ENCODE measurements at regions not wholly inside any gene's neighbourhood (a gene's known extent, or its start where the extent isn't known, plus 50 kb on each side); places are given as distances from the start of the nearest gene placed in this dataset.
A peak's percentile ranks its signal among the peaks of the same experiment; 100 is the strongest.

DNA sequence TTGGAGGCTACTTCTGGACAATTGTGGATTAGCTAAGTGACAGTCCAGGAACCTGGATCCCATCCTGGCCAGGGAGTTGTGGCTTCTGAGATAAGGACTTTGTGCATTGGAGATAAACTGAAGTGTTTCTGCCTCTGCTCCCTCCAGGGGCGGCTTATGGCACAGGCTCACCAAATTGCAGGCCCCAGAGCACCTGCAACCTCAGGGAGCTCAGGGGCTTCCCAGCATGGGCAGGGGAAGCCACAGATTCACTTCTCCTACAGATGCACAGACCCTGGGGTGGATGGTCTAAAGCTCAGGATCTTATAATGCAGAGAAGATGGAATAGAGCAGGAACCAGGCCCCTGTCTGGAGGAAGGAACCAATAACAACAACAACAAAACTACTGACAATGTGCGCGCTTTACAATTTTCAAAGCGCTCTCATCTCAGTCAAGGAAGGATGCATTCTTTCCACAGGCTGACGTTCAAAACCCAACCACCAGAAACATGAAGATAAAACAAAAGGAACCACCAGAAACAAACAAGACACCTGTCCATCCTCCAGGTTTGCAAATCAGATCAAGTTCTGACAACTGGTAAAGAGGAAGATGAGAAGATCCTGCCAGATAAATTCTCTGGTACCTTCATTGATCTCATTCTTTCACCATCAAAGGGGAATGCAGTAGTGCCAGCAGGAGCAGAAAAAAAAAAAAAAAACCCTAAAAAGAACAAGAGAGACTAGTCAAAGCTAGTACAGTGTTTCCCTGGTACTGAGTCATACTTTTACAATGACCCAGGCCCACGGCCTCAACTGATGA, 121.0 kb upstream of the IRF2BP2 start:
- Histone ChIP-seq H3K4me3 (no peak overlapping the region), H3K27ac (no peak overlapping the region), H3K9me3 (no peaks in the 10 kb centered on the region), H3K36me3 (no peaks in the 10 kb centered on the region), H3K4me1 (peaks cover 0 to 17% (median 10%) of the 10 kb centered on the region in 4 donors), H3K27me3 (no peaks in the 10 kb centered on the region)
- WGBS (ENCODE audit: insufficient coverage, low coverage, low lambda C conversion rate, missing lambda C conversion rate) = 81% methylated on average over 5 of the region's 6 CpGs
- intact Hi-C loops (cut with DNase I) = no loop called here
- TF ChIP-seq, protein P1, sequence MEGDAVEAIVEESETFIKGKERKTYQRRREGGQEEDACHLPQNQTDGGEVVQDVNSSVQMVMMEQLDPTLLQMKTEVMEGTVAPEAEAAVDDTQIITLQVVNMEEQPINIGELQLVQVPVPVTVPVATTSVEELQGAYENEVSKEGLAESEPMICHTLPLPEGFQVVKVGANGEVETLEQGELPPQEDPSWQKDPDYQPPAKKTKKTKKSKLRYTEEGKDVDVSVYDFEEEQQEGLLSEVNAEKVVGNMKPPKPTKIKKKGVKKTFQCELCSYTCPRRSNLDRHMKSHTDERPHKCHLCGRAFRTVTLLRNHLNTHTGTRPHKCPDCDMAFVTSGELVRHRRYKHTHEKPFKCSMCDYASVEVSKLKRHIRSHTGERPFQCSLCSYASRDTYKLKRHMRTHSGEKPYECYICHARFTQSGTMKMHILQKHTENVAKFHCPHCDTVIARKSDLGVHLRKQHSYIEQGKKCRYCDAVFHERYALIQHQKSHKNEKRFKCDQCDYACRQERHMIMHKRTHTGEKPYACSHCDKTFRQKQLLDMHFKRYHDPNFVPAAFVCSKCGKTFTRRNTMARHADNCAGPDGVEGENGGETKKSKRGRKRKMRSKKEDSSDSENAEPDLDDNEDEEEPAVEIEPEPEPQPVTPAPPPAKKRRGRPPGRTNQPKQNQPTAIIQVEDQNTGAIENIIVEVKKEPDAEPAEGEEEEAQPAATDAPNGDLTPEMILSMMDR (IDR thresholded peaks at IDR 0.05) = no peak
- no peak for TF ChIP-seq POLR2A (IDR thresholded peaks at IDR 0.05)
- ATAC-seq = peak in 1 of 4 donors; percentile 19
- DNase-seq = no peak

DNA sequence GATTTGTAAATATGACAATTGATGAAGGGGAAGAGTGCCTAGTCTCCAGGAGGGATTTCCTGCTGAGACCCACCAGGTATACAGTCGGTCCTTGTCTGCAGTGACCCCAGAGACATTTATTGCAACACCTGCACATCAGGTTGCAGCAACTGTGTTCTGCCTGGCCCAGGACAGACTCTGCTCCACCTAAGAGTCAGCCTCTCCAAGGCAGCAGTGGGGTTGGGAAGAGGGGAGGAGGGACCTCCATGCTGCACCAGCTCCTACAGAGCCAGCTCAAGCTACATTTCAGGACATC, 120.4 kb upstream of the IRF2BP2 start:
- Histone ChIP-seq H3K36me3 (no peaks in the 10 kb centered on the region), H3K4me3 (no peak overlapping the region), H3K4me1 (peaks cover 0 to 22% (median 15%) of the 10 kb centered on the region in 4 donors), H3K27me3 (no peaks in the 10 kb centered on the region), H3K9me3 (no peaks in the 10 kb centered on the region), H3K27ac (no peak overlapping the region)
- DNase-seq = no peak
- no CpG with 5 or more reads among the region's 1 CpG for WGBS (ENCODE audit: insufficient coverage, low coverage, low lambda C conversion rate, missing lambda C conversion rate)
- intact Hi-C loops (cut with DNase I) = no loop called here
- TF ChIP-seq, protein P1 (IDR thresholded peaks at IDR 0.05) = no peak
- no peak for TF ChIP-seq POLR2A (IDR thresholded peaks at IDR 0.05)
- peak in 3 of 4 donors; percentile 7 to 58 (median 28) for ATAC-seq

GRCh38 chr1:234729561-234730474, 119.8 kb upstream of the IRF2BP2 start:
- Histone ChIP-seq H3K4me1 (peaks cover 0 to 29% (median 19%) of the 10 kb centered on the region in 4 donors), H3K36me3 (no peaks in the 10 kb centered on the region), H3K9me3 (no peaks in the 10 kb centered on the region), H3K27ac (no peak overlapping the region), H3K27me3 (no peaks in the 10 kb centered on the region), H3K4me3 (no peak overlapping the region)
- ATAC-seq = no peak
- TF ChIP-seq, protein P1 (IDR thresholded peaks at IDR 0.05) = no peak
- TF ChIP-seq POLR2A (IDR thresholded peaks at IDR 0.05) = no peak
- WGBS (ENCODE audit: insufficient coverage, low coverage, low lambda C conversion rate, missing lambda C conversion rate) = 83% methylated on average over 11 of the region's 18 CpGs
- intact Hi-C loops (cut with DNase I) = no loop called here
- no peak for DNase-seq

GRCh38 chr1:234728740-234729139, 118.8 kb upstream of the IRF2BP2 start:
- no peaks in the 10 kb centered on the region for H3K9me3 ChIP-seq
- TF ChIP-seq, protein P1 (IDR thresholded peaks at IDR 0.05) = no peak
- TF ChIP-seq POLR2A (IDR thresholded peaks at IDR 0.05) = no peak
- peaks cover 0 to 35% (median 21%) of the 10 kb centered on the region in 4 donors for H3K4me1 ChIP-seq
- DNase-seq (no peak), ATAC-seq (no peak)
- no peak overlapping the region for H3K4me3 ChIP-seq
- intact Hi-C loops (cut with DNase I) = no loop called here
- no peaks in the 10 kb centered on the region for H3K27me3 ChIP-seq
- no peak overlapping the region for H3K27ac ChIP-seq
- WGBS (ENCODE audit: insufficient coverage, low coverage, low lambda C conversion rate, missing lambda C conversion rate) = 98% methylated on average over 11 of the region's 12 CpGs
- no peaks in the 10 kb centered on the region for H3K36me3 ChIP-seq
